ENCODE measurements at regions not wholly inside any gene's neighbourhood (a gene's known extent, or its start where the extent isn't known, plus 50 kb on each side); places are given as distances from the start of the nearest gene placed in this dataset.
A peak's percentile ranks its signal among the peaks of the same experiment; 100 is the strongest.

DNA sequence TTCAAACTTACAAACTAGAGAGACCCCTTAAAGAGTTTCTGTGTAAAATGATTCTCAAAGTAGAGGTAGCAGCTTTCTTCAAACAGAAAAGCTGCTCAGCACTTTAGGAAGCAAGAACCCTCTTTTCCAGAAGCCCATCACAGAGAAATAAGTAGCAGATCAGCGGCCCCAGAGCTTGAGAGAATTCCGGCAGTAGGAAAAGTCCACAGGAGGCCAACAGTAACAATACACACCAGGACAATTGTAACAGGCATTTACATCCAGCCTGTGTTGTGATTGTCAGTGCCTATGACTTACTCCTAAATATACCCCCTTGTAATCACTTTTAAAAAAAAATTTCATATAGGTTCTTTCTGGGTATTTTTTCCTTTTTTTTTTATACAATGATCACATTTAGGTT lies 161.4 kb upstream of the ACVR2A start:
- POLR2A ChIA-PET, result interaction anchor here (0.7 kb wide), 1 partner anchor 11 kb away, joined by 3 read pairs; no protein-coding TSS in a partner anchor
- peaks cover 5% of the 10 kb centered on the region for H3K4me1 ChIP-seq (ENCODE audit: control insufficient read depth, insufficient read depth, low read length)
- H3K9me3 ChIP-seq (ENCODE audit: control insufficient read depth, insufficient read depth, low read depth, low read length), result no peaks in the 10 kb centered on the region
- CTCF ChIA-PET, result no interaction called here
- TF ChIP-seq GFI1B (tag by site-specific recombination; IDR thresholded peaks at IDR 0.05) (no peak), ZNF521 (tag by site-specific recombination; IDR thresholded peaks at IDR 0.05) (no peak), WT1 (tag by site-specific recombination; IDR thresholded peaks at IDR 0.05) (no peak), ZNF394 (tag by site-specific recombination; IDR thresholded peaks at IDR 0.05; ENCODE audit: borderline replicate concordance) (no peak), ZNF391 (tag by site-specific recombination; IDR thresholded peaks at IDR 0.05; ENCODE audit: borderline replicate concordance, low read depth) (no peak), ZNF830 (tag by site-specific recombination; IDR thresholded peaks at IDR 0.05; ENCODE audit: low read depth) (no peak), ZNF600 (tag by site-specific recombination; IDR thresholded peaks at IDR 0.05) (no peak), ZNF585B (tag by site-specific recombination; IDR thresholded peaks at IDR 0.05) (no peak), ZFP3 (tag by site-specific recombination; IDR thresholded peaks at IDR 0.05; ENCODE audit: low read depth) (no peak)
- TF ChIP-seq, protein P1, sequence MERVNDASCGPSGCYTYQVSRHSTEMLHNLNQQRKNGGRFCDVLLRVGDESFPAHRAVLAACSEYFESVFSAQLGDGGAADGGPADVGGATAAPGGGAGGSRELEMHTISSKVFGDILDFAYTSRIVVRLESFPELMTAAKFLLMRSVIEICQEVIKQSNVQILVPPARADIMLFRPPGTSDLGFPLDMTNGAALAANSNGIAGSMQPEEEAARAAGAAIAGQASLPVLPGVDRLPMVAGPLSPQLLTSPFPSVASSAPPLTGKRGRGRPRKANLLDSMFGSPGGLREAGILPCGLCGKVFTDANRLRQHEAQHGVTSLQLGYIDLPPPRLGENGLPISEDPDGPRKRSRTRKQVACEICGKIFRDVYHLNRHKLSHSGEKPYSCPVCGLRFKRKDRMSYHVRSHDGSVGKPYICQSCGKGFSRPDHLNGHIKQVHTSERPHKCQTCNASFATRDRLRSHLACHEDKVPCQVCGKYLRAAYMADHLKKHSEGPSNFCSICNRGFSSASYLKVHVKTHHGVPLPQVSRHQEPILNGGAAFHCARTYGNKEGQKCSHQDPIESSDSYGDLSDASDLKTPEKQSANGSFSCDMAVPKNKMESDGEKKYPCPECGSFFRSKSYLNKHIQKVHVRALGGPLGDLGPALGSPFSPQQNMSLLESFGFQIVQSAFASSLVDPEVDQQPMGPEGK (tag by site-specific recombination; IDR thresholded peaks at IDR 0.05), result no peak
- H3K36me3 ChIP-seq (ENCODE audit: control insufficient read depth in 2 of 2, insufficient read depth in 1 of 2, low read length in 2 of 2), result no peaks in the 10 kb centered on the region
- H3K4me3 ChIP-seq (ENCODE audit: low read depth, low read length), result no peak overlapping the region
- H3K27ac ChIP-seq (ENCODE audit: extremely low read depth, low read depth, low read length), result no peak overlapping the region

DNA sequence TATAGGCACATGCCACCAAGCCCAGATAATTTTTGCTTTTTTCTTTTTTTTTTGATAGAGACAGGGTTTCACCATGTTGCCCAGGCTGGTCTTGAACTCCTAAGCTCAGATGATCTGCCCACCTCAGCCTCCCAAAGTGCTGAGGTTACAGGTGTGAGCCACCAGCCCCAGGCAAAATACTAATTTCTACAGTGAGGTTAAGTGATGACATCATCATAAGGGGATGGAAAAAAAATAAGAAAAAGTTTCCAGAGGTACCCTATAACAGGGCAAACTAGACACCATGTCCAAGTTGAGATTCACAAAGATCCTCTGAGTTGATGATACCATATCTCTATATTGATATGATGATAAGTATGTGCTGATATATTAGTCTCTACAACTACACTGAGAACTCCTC lies 163.7 kb upstream of the ACVR2A start:
- no peaks in the 10 kb centered on the region for H3K36me3 ChIP-seq (ENCODE audit: control insufficient read depth in 2 of 2, insufficient read depth in 1 of 2, low read length in 2 of 2)
- no peak overlapping the region for H3K4me3 ChIP-seq (ENCODE audit: low read depth, low read length)
- H3K27ac ChIP-seq (ENCODE audit: extremely low read depth, low read depth, low read length), result no peak overlapping the region
- peaks cover 5% of the 10 kb centered on the region for H3K4me1 ChIP-seq (ENCODE audit: control insufficient read depth, insufficient read depth, low read length)
- CTCF ChIA-PET, result interaction anchor here (1.0 kb wide), 1 partner anchor 21 kb away, joined by 3 read pairs; no protein-coding TSS in a partner anchor
- no peaks in the 10 kb centered on the region for H3K9me3 ChIP-seq (ENCODE audit: control insufficient read depth, insufficient read depth, low read depth, low read length)
- TF ChIP-seq ZNF571 (tag by site-specific recombination; IDR thresholded peaks at IDR 0.05) (no peak), ZNF623 (tag by site-specific recombination; IDR thresholded peaks at IDR 0.05) (no peak)
- TF ChIP-seq, protein P2, sequence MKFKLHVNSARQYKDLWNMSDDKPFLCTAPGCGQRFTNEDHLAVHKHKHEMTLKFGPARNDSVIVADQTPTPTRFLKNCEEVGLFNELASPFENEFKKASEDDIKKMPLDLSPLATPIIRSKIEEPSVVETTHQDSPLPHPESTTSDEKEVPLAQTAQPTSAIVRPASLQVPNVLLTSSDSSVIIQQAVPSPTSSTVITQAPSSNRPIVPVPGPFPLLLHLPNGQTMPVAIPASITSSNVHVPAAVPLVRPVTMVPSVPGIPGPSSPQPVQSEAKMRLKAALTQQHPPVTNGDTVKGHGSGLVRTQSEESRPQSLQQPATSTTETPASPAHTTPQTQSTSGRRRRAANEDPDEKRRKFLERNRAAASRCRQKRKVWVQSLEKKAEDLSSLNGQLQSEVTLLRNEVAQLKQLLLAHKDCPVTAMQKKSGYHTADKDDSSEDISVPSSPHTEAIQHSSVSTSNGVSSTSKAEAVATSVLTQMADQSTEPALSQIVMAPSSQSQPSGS (tag by site-specific recombination; IDR thresholded peaks at IDR 0.05; ENCODE audit: low read depth), result peak; percentile 62; the same call in 1 of the 2 replicates
- POLR2A ChIA-PET, result no interaction called here

DNA sequence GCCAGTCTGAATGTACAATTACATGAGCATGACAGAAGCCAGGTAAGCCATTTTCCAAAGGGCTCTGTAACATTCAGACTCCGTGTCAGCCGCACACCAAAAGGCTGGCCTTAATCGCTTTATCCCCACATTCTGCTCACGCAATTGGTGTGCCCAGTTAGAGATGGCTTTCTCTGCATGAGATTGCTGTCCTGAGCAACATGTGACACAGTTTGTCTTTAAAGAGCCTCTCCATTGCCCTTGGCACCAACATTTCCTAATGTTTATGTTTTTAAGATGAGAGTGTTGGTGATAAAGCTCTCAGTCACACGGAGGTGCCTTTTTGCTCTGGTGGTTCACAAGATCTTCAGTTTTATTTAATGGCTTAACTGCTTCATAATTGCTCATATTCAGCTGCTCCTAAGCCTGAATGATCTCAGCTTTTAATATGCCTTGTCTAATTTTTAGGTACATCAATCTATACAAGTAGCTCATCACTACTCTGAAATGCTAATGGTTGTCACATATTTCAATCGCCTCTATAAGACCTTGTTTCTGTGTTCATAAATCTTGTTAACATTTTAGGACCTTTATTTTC lies 164.8 kb upstream of the ACVR2A start:
- POLR2A ChIA-PET, result no interaction called here
- Histone ChIP-seq H3K36me3 (ENCODE audit: control insufficient read depth in 2 of 2, insufficient read depth in 1 of 2, low read length in 2 of 2) (no peaks in the 10 kb centered on the region), H3K9me3 (ENCODE audit: control insufficient read depth, insufficient read depth, low read depth, low read length) (no peaks in the 10 kb centered on the region), H3K4me3 (ENCODE audit: low read depth, low read length) (no peak overlapping the region), H3K27ac (ENCODE audit: extremely low read depth, low read depth, low read length) (no peak overlapping the region), H3K4me1 (ENCODE audit: control insufficient read depth, insufficient read depth, low read length) (peaks cover 5% of the 10 kb centered on the region)
- CTCF ChIA-PET, result no interaction called here
- TF ChIP-seq ZBTB20 (tag by site-specific recombination; IDR thresholded peaks at IDR 0.05) (no peak), ZNF350 (tag by site-specific recombination; IDR thresholded peaks at IDR 0.05) (peak; percentile 54; the same call in 1 of the 2 replicates), FEZF1 (tag by site-specific recombination; IDR thresholded peaks at IDR 0.05) (peak; percentile 92), ZNF366 (tag by site-specific recombination; conservative IDR thresholded peaks at IDR 0.05) (0 out of 2 replicates have a peak, but pooled peaks have one; percentile 32), ZNF146 (tag by site-specific recombination; IDR thresholded peaks at IDR 0.05) (no peak), ZNF302 (tag by site-specific recombination; IDR thresholded peaks at IDR 0.05; ENCODE audit: low read depth) (no peak), ZNF311 (tag by site-specific recombination; IDR thresholded peaks at IDR 0.05; ENCODE audit: borderline replicate concordance) (no peak), ZNF394 (tag by site-specific recombination; IDR thresholded peaks at IDR 0.05; ENCODE audit: borderline replicate concordance) (0 out of 2 replicates have a peak, but pooled peaks have one; percentile 22), ZNF292 (tag by site-specific recombination; IDR thresholded peaks at IDR 0.05; ENCODE audit: borderline replicate concordance, low read depth) (no peak), TCF7L2 (IDR thresholded peaks at IDR 0.05; ENCODE audit: borderline replicate concordance, low read depth, low read length) (0 out of 2 replicates have a peak, but pooled peaks have one; percentile 49), ZNF561 (tag by site-specific recombination; IDR thresholded peaks at IDR 0.05; ENCODE audit: borderline replicate concordance) (0 out of 2 replicates have a peak, but pooled peaks have one; percentile 30), SCRT2 (tag by site-specific recombination; IDR thresholded peaks at IDR 0.05) (peak; percentile 20; the same call in 1 of the 2 replicates), ZNF843 (tag by site-specific recombination; IDR thresholded peaks at IDR 0.05) (peak; percentile 50; the same call in 1 of the 2 replicates), ZNF654 (tag by site-specific recombination; IDR thresholded peaks at IDR 0.05; ENCODE audit: low read depth) (peak; percentile 14; the same call in 1 of the 2 replicates), BCL11A (tag by site-specific recombination; IDR thresholded peaks at IDR 0.05; ENCODE audit: low read depth) (0 out of 2 replicates have a peak, but pooled peaks have one; percentile 33)
- TF ChIP-seq, protein P3, sequence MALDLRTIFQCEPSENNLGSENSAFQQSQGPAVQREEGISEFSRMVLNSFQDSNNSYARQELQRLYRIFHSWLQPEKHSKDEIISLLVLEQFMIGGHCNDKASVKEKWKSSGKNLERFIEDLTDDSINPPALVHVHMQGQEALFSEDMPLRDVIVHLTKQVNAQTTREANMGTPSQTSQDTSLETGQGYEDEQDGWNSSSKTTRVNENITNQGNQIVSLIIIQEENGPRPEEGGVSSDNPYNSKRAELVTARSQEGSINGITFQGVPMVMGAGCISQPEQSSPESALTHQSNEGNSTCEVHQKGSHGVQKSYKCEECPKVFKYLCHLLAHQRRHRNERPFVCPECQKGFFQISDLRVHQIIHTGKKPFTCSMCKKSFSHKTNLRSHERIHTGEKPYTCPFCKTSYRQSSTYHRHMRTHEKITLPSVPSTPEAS (tag by site-specific recombination; IDR thresholded peaks at IDR 0.05), result no peak

Data from HEK293 (cell line).